ENCODE measurements at regions not wholly inside any gene's neighbourhood (a gene's known extent, or its start where the extent isn't known, plus 50 kb on each side); places are given as distances from the start of the nearest gene placed in this dataset.

- DNase-seq: no peak
These were observed 77.7 kb upstream of the ADAMTS2 start for GRCh38 chr5:179422908-179423481.

- no peak for DNase-seq
These were observed 77.1 kb upstream of the ADAMTS2 start for GRCh38 chr5:179422213-179422855.

- DNase-seq: no peak
These were observed 76.1 kb upstream of the ADAMTS2 start for GRCh38 chr5:179421144-179421901.

GRCh38 chr5:179420476-179420875 is 75.2 kb upstream of the ADAMTS2 start:
- DNase-seq: no peak

GRCh38 chr5:179418972-179419371 is 73.7 kb upstream of the ADAMTS2 start:
- no peak for DNase-seq

GRCh38 chr5:179417696-179418095 is 72.4 kb upstream of the ADAMTS2 start:
- DNase-seq: no peak

- peak; percentile 49 for DNase-seq
These were observed 71.8 kb upstream of the ADAMTS2 start for GRCh38 chr5:179417016-179417415.

- DNase-seq: no peak
These were observed 71.0 kb upstream of the ADAMTS2 start for GRCh38 chr5:179416114-179416822.

- no peak for DNase-seq
These were observed 70.2 kb upstream of the ADAMTS2 start for GRCh38 chr5:179415291-179416060.

GRCh38 chr5:179414459-179415261 is 69.4 kb upstream of the ADAMTS2 start:
- no peak for DNase-seq

GRCh38 chr5:179413711-179414458 is 68.6 kb upstream of the ADAMTS2 start:
- no peak for DNase-seq

GRCh38 chr5:179413086-179413690 is 67.9 kb upstream of the ADAMTS2 start:
- DNase-seq: no peak

- no peak for DNase-seq
These were observed 66.0 kb upstream of the ADAMTS2 start for GRCh38 chr5:179411161-179411841.

GRCh38 chr5:179410291-179411160 is 65.3 kb upstream of the ADAMTS2 start:
- DNase-seq: no peak

- no peak for DNase-seq
These were observed 64.5 kb upstream of the ADAMTS2 start for GRCh38 chr5:179409806-179410205.

GRCh38 chr5:179408611-179409010 is 63.4 kb upstream of the ADAMTS2 start:
- no peak for DNase-seq

- no peak for DNase-seq
These were observed 62.2 kb upstream of the ADAMTS2 start for GRCh38 chr5:179407191-179408175.

All from NCI-H526 treated with DMSO at 0.1 percent for 48 hours (cell line).